ENCODE measurements at regions not wholly inside any gene's neighbourhood (a gene's known extent, or its start where the extent isn't known, plus 50 kb on each side); places are given as distances from the start of the nearest gene placed in this dataset.

DNA sequence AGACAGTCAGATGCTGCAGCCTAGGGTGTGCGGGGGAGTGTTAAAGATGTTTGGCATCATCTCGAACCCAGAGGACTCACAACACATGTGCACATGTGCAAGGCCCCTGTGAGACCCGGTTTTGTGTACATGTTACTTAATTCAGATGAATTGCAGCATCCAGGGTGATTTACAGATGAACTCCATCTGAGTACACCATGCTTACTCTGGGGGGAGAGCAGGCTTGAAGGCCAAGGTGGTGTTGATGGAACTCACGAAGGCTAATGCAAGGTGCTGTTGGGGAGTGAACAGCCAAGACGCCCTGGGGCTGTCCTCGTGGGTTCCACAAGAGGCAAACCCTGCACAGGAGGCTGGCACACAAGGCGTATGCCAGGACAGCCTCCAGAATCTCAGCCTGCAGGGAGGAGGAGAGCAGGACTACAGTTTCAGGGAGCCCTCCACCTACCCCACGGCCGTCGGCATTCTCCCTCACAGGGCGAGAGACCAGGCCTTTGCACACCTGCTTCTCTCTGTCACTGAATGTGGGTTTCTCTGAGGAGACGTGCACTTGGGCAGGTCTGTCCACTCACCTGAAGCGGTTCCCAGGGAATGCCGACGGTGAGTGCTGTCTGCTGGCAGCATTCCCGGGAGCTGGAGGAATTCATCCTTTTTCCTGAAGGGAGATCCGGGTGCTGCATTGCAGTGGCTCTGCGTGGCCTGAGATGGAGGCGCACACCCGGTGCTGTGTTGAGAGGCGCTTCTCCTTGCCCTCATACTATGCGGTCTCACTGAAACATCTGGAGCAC is 178.5 kb upstream of the RNF32 start:
- TF ChIP-seq, protein P1, sequence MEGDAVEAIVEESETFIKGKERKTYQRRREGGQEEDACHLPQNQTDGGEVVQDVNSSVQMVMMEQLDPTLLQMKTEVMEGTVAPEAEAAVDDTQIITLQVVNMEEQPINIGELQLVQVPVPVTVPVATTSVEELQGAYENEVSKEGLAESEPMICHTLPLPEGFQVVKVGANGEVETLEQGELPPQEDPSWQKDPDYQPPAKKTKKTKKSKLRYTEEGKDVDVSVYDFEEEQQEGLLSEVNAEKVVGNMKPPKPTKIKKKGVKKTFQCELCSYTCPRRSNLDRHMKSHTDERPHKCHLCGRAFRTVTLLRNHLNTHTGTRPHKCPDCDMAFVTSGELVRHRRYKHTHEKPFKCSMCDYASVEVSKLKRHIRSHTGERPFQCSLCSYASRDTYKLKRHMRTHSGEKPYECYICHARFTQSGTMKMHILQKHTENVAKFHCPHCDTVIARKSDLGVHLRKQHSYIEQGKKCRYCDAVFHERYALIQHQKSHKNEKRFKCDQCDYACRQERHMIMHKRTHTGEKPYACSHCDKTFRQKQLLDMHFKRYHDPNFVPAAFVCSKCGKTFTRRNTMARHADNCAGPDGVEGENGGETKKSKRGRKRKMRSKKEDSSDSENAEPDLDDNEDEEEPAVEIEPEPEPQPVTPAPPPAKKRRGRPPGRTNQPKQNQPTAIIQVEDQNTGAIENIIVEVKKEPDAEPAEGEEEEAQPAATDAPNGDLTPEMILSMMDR (IDR thresholded peaks at IDR 0.05; ENCODE audit: low read depth, low read length, missing input control), result no peak
- no peak for TF ChIP-seq YY1 (IDR thresholded peaks at IDR 0.05)
